Neural progenitor cell (in vitro differentiated cells): ENCODE measurements at regions not wholly inside any gene's neighbourhood (a gene's known extent, or its start where the extent isn't known, plus 50 kb on each side); places are given as distances from the start of the nearest gene placed in this dataset.
"Not testable (repeated sequence)": the region's sequence is repeated elsewhere in the genome, so short reads cannot be mapped to it uniquely, and the experiment has no call there.

Experiments used
- DNase-seq: peaks from one replicate; pipeline ENCODE4 v3.0.0-alpha.2; 2016; ENCODE audit warnings: low spot score
- H2AFZ ChIP-seq: fragments of 200-600 bp; sonication (generic); replicated peaks from 2 replicates; pipeline ENCODE4 v1.6.1; 2016; ENCODE audit warnings: antibody characterized with exemption
- H3F3A ChIP-seq: fragments of 200-600 bp; sonication (generic); 2 replicates; pipeline ENCODE4 v1.6.1; 2016; ENCODE audit warnings: antibody characterized with exemption, low read depth
- H3K27ac ChIP-seq: fragments of 200-600 bp; sonication (generic); 2 replicates; pipeline ENCODE4 v1.5.1; 2016; ENCODE audit warnings: mild to moderate bottlenecking
- H3K27me3 ChIP-seq: fragments of 200-600 bp; sonication (generic); 2 replicates; pipeline ENCODE4 v1.6.1; 2016; ENCODE audit warnings: mild to moderate bottlenecking, moderate library complexity
- H3K36me3 ChIP-seq: fragments of 200-600 bp; sonication (generic); 2 replicates; pipeline ENCODE4 v1.5.1; 2016
- H3K4me1 ChIP-seq: fragments of 200-600 bp; sonication (generic); 2 replicates; pipeline ENCODE4 v1.6.1; 2016; ENCODE audit warnings: mixed run types
- H3K4me2 ChIP-seq: fragments of 200-600 bp; sonication (generic); 2 replicates; pipeline ENCODE4 v1.6.1; 2016
- H3K4me3 ChIP-seq: fragments of 200-600 bp; sonication (generic); 2 replicates; pipeline ENCODE4 v1.5.1; 2016
- H3K79me2 ChIP-seq: fragments of 200-600 bp; sonication (generic); 2 replicates; pipeline ENCODE4 v1.6.1; 2016; ENCODE audit warnings: low read depth
- H3K9ac ChIP-seq: fragments of 200-600 bp; sonication (generic); 2 replicates; pipeline ENCODE4 v1.6.1; 2016
- H3K9me3 ChIP-seq: fragments of 200-600 bp; sonication (generic); 2 replicates; pipeline ENCODE4 v1.5.1; 2016; ENCODE audit warnings: low read depth
- H4K20me1 ChIP-seq: fragments of 200-600 bp; sonication (generic); 2 replicates; pipeline ENCODE4 v1.6.1; 2016; ENCODE audit warnings: low read depth
- H3K27ac Mint-ChIP-seq: 3 replicates; pipeline ENCODE4 v1.8.0; 2021; ENCODE audit warnings: mixed read lengths
- H3K27me3 Mint-ChIP-seq: 2 replicates; pipeline ENCODE4 v1.8.0; 2022; ENCODE audit warnings: low read depth, mild to moderate bottlenecking, inconsistent platforms, moderate library complexity, mixed read lengths; ENCODE audit not compliant: insufficient read depth
- H3K36me3 Mint-ChIP-seq: 3 replicates; pipeline ENCODE4 v1.8.0; 2021; ENCODE audit warnings: mixed read lengths
- H3K4me1 Mint-ChIP-seq: 3 replicates; pipeline ENCODE4 v1.8.0; 2021; ENCODE audit warnings: mixed read lengths
- H3K4me3 Mint-ChIP-seq: 3 replicates; pipeline ENCODE4 v1.8.0; 2021; ENCODE audit warnings: mild to moderate bottlenecking, moderate library complexity, mixed read lengths
- H3K9me3 Mint-ChIP-seq: 3 replicates; pipeline ENCODE4 v1.8.0; 2020; ENCODE audit warnings: mixed read lengths
- CTCF ChIP-seq: fragments of 200-600 bp; sonication (generic); IDR thresholded peaks from 2 replicates; pipeline ENCODE4 v1.5.1; 2017; ENCODE audit warnings: antibody characterized with exemption, mild to moderate bottlenecking
- EZH2 ChIP-seq: fragments of 200-600 bp; sonication (generic); IDR thresholded peaks from 2 replicates; pipeline ENCODE4 v1.6.1; 2017; ENCODE audit warnings: antibody characterized with exemption, mild to moderate bottlenecking, moderate library complexity
- EZH2phosphoT487 ChIP-seq: fragments of 200-600 bp; sonication (generic); IDR thresholded peaks from 2 replicates; pipeline ENCODE4 v1.6.1; 2017; ENCODE audit warnings: antibody characterized with exemption

- Mint-ChIP-seq H3K27me3 (peaks cover 9% of the 10 kb centered on the region), H3K4me1 (peaks cover 12% of the 10 kb centered on the region), H3K27ac (no peak overlapping the region), H3K36me3 (no peaks in the 10 kb centered on the region), H3K9me3 (peaks cover 11% of the 10 kb centered on the region), H3K4me3 (no peak overlapping the region)
- H3K27ac ChIP-seq: no peak overlapping the region
- no peak overlapping the region for H3K4me3 ChIP-seq
- H3K36me3 ChIP-seq: no peaks in the 10 kb centered on the region
- no peaks in the 10 kb centered on the region for H3K27me3 ChIP-seq
- H3K79me2 ChIP-seq: no peaks in the 10 kb centered on the region
- H3K9ac ChIP-seq: no peak overlapping the region
- TF ChIP-seq EZH2phosphoT487 (no peak), CTCF (no peak), EZH2 (no peak)
- no peaks in the 10 kb centered on the region for H3F3A ChIP-seq
- H4K20me1 ChIP-seq: no peaks in the 10 kb centered on the region
- H2AFZ ChIP-seq: no peak overlapping the region
- no peak overlapping the region for H3K4me2 ChIP-seq
- no peaks in the 10 kb centered on the region for H3K4me1 ChIP-seq
- no peak for DNase-seq
- peaks cover 14% of the 10 kb centered on the region for H3K9me3 ChIP-seq
Observed at GRCh38 chr22:47497666-47498065, 735.2 kb downstream of the TBC1D22A start.

- Mint-ChIP-seq H3K27me3 (peaks cover 9% of the 10 kb centered on the region), H3K4me1 (peaks cover 12% of the 10 kb centered on the region), H3K4me3 (no peak overlapping the region), H3K27ac (no peak overlapping the region), H3K9me3 (peaks cover 6% of the 10 kb centered on the region), H3K36me3 (no peaks in the 10 kb centered on the region)
- no peaks in the 10 kb centered on the region for H3K27me3 ChIP-seq
- H3K79me2 ChIP-seq: no peaks in the 10 kb centered on the region
- TF ChIP-seq EZH2 (no peak), EZH2phosphoT487 (no peak), CTCF (no peak)
- no peak overlapping the region for H3K9ac ChIP-seq
- no peaks in the 10 kb centered on the region for H3F3A ChIP-seq
- H3K4me1 ChIP-seq: no peaks in the 10 kb centered on the region
- DNase-seq: no peak
- no peak overlapping the region for H3K27ac ChIP-seq
- H3K4me3 ChIP-seq: no peak overlapping the region
- H4K20me1 ChIP-seq: no peaks in the 10 kb centered on the region
- no peaks in the 10 kb centered on the region for H3K36me3 ChIP-seq
- no peak overlapping the region for H2AFZ ChIP-seq
- no peaks in the 10 kb centered on the region for H3K9me3 ChIP-seq
- no peak overlapping the region for H3K4me2 ChIP-seq
Observed at GRCh38 chr22:47495110-47495509, 732.7 kb downstream of the TBC1D22A start.

GRCh38 chr22:47488131-47488530 lies 725.7 kb downstream of the TBC1D22A start:
- not testable (repeated sequence) for H3K4me2 ChIP-seq, H3K4me1 Mint-ChIP-seq, H3K27ac ChIP-seq, H3K27me3 Mint-ChIP-seq, H3K9me3 ChIP-seq, H4K20me1 ChIP-seq, H3K36me3 ChIP-seq, H3K4me1 ChIP-seq, H2AFZ ChIP-seq, H3K79me2 ChIP-seq, H3K4me3 Mint-ChIP-seq, H3F3A ChIP-seq, H3K4me3 ChIP-seq, H3K9ac ChIP-seq, DNase-seq, H3K27ac Mint-ChIP-seq, H3K27me3 ChIP-seq, H3K36me3 Mint-ChIP-seq
- H3K9me3 Mint-ChIP-seq: peaks cover 27% of the 10 kb centered on the region

GRCh38 chr22:47486569-47487312 lies 724.3 kb downstream of the TBC1D22A start:
- no peaks in the 10 kb centered on the region for H3K36me3 ChIP-seq
- Mint-ChIP-seq H3K27me3 (peaks cover 4% of the 10 kb centered on the region), H3K9me3 (peaks cover 28% of the 10 kb centered on the region), H3K36me3 (no peaks in the 10 kb centered on the region), H3K4me3 (no peak overlapping the region), H3K27ac (no peak overlapping the region), H3K4me1 (peaks cover 3% of the 10 kb centered on the region)
- no peak overlapping the region for H3K9ac ChIP-seq
- H3F3A ChIP-seq: no peaks in the 10 kb centered on the region
- no peak for TF ChIP-seq EZH2phosphoT487
- no peak for TF ChIP-seq CTCF
- TF ChIP-seq EZH2: no peak
- H3K4me2 ChIP-seq: no peak overlapping the region
- no peaks in the 10 kb centered on the region for H4K20me1 ChIP-seq
- H3K27ac ChIP-seq: no peak overlapping the region
- no peak overlapping the region for H2AFZ ChIP-seq
- no peaks in the 10 kb centered on the region for H3K4me1 ChIP-seq
- H3K4me3 ChIP-seq: no peak overlapping the region
- peaks cover 4% of the 10 kb centered on the region for H3K9me3 ChIP-seq
- DNase-seq: no peak
- no peaks in the 10 kb centered on the region for H3K79me2 ChIP-seq
- no peaks in the 10 kb centered on the region for H3K27me3 ChIP-seq
